ENCODE measurements at regions not wholly inside any gene's neighbourhood (a gene's known extent, or its start where the extent isn't known, plus 50 kb on each side); places are given as distances from the start of the nearest gene placed in this dataset.
A peak's percentile ranks its signal among the peaks of the same experiment; 100 is the strongest.

DNA sequence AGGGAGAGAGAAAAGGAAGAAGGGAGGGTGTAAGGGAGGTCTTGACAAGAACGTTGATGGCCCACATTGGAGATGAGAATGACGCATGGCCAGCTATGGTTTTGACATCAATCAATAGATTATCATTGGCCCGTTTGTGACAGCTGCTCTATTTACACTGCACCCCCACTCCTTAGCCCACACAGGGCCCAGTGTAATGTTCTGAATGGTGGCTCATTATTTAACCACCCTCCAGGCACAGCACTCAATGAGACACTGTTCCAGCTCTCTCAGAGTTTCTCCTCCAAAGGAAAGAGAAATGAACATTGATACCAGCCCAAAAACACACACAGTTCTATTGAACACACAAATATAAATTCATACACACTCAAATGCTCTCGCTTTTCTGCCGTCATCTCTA lies 173.0 kb upstream of the IPO5 start:
- TF ChIP-seq, protein P1, sequence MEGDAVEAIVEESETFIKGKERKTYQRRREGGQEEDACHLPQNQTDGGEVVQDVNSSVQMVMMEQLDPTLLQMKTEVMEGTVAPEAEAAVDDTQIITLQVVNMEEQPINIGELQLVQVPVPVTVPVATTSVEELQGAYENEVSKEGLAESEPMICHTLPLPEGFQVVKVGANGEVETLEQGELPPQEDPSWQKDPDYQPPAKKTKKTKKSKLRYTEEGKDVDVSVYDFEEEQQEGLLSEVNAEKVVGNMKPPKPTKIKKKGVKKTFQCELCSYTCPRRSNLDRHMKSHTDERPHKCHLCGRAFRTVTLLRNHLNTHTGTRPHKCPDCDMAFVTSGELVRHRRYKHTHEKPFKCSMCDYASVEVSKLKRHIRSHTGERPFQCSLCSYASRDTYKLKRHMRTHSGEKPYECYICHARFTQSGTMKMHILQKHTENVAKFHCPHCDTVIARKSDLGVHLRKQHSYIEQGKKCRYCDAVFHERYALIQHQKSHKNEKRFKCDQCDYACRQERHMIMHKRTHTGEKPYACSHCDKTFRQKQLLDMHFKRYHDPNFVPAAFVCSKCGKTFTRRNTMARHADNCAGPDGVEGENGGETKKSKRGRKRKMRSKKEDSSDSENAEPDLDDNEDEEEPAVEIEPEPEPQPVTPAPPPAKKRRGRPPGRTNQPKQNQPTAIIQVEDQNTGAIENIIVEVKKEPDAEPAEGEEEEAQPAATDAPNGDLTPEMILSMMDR (IDR thresholded peaks at IDR 0.05; ENCODE audit: insufficient read depth, low read length, severe bottlenecking), result no peak
- H3K36me3 ChIP-seq (ENCODE audit: control insufficient read depth, insufficient read depth, low read length), result no peaks in the 10 kb centered on the region
- H3K4me3 ChIP-seq (ENCODE audit: low read depth, low read length), result no peak overlapping the region
- FAIRE-seq (no peak), DNase-seq (ENCODE audit: low read depth) (no peak)
- no peaks in the 10 kb centered on the region for H3K27me3 ChIP-seq (ENCODE audit: control insufficient read depth, insufficient read depth, low read length)

DNA sequence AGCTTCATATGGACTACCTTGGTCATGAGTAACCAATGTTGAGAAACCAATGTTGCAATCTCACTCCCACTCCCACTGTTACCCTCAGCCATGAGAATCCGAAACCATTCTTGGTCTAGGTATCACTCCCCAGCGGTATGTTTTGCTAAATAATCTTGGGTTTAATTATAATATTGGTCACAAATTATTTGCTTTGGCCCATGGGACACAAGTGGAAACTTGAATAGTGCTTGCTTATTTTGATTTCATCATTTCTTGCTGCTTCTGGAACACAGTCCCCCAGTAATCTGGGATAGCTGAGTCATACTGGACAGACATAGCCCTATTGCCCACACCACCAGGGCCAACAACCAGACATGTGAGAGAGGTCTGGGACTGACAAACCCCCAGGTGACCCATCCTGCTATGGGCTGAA lies 171.6 kb upstream of the IPO5 start:
- peak; percentile 64 for DNase-seq (ENCODE audit: low read depth)
- Histone ChIP-seq H3K36me3 (ENCODE audit: control insufficient read depth, insufficient read depth, low read length) (no peaks in the 10 kb centered on the region), H3K27me3 (ENCODE audit: control insufficient read depth, insufficient read depth, low read length) (no peaks in the 10 kb centered on the region), H3K4me3 (ENCODE audit: low read depth, low read length) (no peak overlapping the region)
- FAIRE-seq, result no peak
- TF ChIP-seq, protein P1 (IDR thresholded peaks at IDR 0.05; ENCODE audit: insufficient read depth, low read length, severe bottlenecking), result no peak

DNA sequence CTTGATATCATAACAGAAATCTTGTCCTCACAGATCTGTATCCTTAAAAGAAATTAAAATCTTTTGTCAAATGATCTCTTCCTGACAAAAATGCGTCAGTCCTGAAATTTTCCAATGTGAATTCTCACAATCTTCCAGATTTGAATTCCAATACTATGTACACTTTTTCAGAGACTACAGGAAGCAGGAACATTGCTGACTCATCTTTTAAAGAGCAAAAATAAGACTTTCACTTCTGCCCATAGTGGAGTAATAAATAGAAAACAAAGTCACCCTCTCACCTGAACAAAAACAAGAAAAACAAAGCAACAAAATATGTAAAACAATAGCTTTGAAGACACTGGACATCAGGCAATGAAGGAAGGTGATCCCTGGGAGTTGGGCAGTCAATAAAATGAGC lies 167.0 kb upstream of the IPO5 start:
- no peaks in the 10 kb centered on the region for H3K27me3 ChIP-seq (ENCODE audit: control insufficient read depth, insufficient read depth, low read length)
- TF ChIP-seq, protein P1 (IDR thresholded peaks at IDR 0.05; ENCODE audit: insufficient read depth, low read length, severe bottlenecking), result no peak
- DNase-seq (ENCODE audit: low read depth) (no peak), FAIRE-seq (no peak)
- H3K4me3 ChIP-seq (ENCODE audit: low read depth, low read length), result no peak overlapping the region
- H3K36me3 ChIP-seq (ENCODE audit: control insufficient read depth, insufficient read depth, low read length), result no peaks in the 10 kb centered on the region

DNA sequence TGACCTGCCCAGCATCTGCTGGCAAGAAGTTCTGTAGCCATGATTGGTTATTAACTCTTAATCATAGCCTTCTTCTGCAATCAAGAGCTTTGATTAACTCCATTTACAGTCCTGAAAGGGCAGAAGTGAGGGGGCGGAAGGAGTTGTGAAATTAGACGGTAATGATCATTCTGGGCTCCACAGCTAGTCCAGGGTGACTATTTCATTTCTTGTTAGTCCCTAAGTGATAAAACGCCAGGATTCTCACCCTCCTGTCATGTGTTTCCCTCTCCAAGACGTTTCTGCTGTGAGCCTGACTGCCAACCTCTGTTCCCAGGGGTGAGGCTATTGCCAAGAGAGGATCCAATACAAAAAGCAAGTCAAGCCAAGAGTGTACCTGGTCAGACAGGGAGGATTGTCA lies 155.9 kb upstream of the IPO5 start:
- no peak overlapping the region for H3K4me3 ChIP-seq (ENCODE audit: low read depth, low read length)
- TF ChIP-seq, protein P1 (IDR thresholded peaks at IDR 0.05; ENCODE audit: insufficient read depth, low read length, severe bottlenecking), result no peak
- no peaks in the 10 kb centered on the region for H3K36me3 ChIP-seq (ENCODE audit: control insufficient read depth, insufficient read depth, low read length)
- H3K27me3 ChIP-seq (ENCODE audit: control insufficient read depth, insufficient read depth, low read length), result no peaks in the 10 kb centered on the region
- DNase-seq (ENCODE audit: low read depth), result no peak
- peak; percentile 23 for FAIRE-seq

DNA sequence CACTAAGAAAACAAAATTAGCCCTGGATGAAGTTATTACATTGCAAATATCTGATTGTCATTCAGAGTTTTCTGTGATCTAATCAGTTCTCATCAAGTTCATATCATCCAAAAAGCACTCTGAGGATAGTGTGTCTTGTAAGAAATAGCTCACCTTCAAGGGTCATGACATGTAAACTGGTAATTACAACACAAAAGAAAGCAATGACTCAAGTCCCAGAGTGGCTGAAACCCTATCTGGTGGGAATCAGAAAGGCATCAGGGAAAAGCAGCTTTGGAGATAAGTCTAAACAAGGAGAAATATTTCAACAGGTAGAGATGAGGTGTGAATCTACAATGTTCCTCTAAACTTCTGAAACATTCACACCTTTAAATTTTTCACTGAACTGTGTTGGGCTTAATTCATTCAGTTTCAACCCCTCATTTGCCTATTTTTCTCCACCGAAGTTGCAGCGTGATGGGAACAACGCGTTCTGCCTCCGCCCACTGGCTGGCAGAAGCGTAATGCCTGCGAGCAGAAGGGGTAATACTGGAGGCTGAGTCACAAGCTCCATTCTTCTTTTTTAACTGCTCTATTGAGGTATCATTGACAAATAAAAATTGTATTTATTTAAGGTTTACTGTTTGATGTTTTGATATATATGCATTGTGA lies 155.2 kb upstream of the IPO5 start:
- TF ChIP-seq, protein P1 (IDR thresholded peaks at IDR 0.05; ENCODE audit: insufficient read depth, low read length, severe bottlenecking), result no peak
- Histone ChIP-seq H3K4me3 (ENCODE audit: low read depth, low read length) (no peak overlapping the region), H3K27me3 (ENCODE audit: control insufficient read depth, insufficient read depth, low read length) (no peaks in the 10 kb centered on the region), H3K36me3 (ENCODE audit: control insufficient read depth, insufficient read depth, low read length) (no peaks in the 10 kb centered on the region)
- DNase-seq (ENCODE audit: low read depth), result peak; percentile 37
- FAIRE-seq, result no peak

DNA sequence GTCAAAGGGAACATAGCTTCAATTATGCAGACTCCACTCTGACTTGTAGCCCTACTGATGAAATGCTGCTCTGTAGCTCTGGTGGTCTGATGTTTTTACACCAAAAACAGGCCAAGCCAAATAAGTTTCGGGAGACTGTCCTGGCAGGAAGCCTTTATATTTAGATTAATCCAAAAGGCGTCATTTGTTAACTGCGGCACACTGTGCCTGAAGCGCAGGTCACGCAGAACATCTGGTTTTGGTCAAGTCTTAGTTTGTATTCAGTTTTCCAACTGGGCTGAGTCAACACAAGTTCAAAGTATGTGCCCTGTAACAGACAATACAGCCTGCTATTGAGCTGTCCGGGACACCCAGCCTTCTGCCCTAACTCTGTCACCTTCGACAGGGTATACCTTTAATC lies 154.6 kb upstream of the IPO5 start:
- H3K27me3 ChIP-seq (ENCODE audit: control insufficient read depth, insufficient read depth, low read length), result no peaks in the 10 kb centered on the region
- TF ChIP-seq, protein P1 (IDR thresholded peaks at IDR 0.05; ENCODE audit: insufficient read depth, low read length, severe bottlenecking), result no peak
- H3K36me3 ChIP-seq (ENCODE audit: control insufficient read depth, insufficient read depth, low read length), result no peaks in the 10 kb centered on the region
- FAIRE-seq, result no peak
- H3K4me3 ChIP-seq (ENCODE audit: low read depth, low read length), result no peak overlapping the region
- no peak for DNase-seq (ENCODE audit: low read depth)

Data from bronchial epithelial cell (primary cell).